Heart right ventricle (tissue), 16 donors: ENCODE measurements at regions not wholly inside any gene's neighbourhood (a gene's known extent, or its start where the extent isn't known, plus 50 kb on each side); places are given as distances from the start of the nearest gene placed in this dataset.

Source experiments
- ATAC-seq, 8 donors: fragments of 200-7000 bp; cut with Tn5 transposase; one replicate each; pipeline ENCODE4 v1.9.1; 2020; ENCODE audit warnings: mild to moderate bottlenecking in 8 of 8, moderate library complexity in 8 of 8, moderate number of reproducible peaks in 1 of 8
- DNase-seq, 2 donors: peaks; one replicate each; pipeline ENCODE4 v3.0.0-alpha.2; 2020
- H3K27ac ChIP-seq, 10 donors: fragments of 200-600 bp; sonication (generic) in 2 of 10; one replicate each; pipeline versions ENCODE4 v1.5.0 to v1.8.0; 2020 to 2022; ENCODE audit warnings: mild to moderate bottlenecking in 3 of 10
- H3K27me3 ChIP-seq, 7 donors: fragments of 200-600 bp; one replicate each; pipeline ENCODE4 v1.8.0; 2021 to 2022; ENCODE audit warnings: mild to moderate bottlenecking in 2 of 7
- H3K36me3 ChIP-seq, 9 donors: fragments of 200-600 bp; sonication (generic) in 1 of 9; one replicate each; pipeline versions ENCODE4 v1.5.0 to v1.8.0; 2020 to 2022; ENCODE audit warnings: mild to moderate bottlenecking in 2 of 9
- H3K4me1 ChIP-seq, 9 donors: fragments of 200-600 bp; sonication (generic) in 1 of 9; one replicate each; pipeline versions ENCODE4 v1.5.0 to v1.8.0; 2020 to 2022; ENCODE audit warnings: mild to moderate bottlenecking in 4 of 9
- H3K4me3 ChIP-seq, 10 donors: fragments of 200-600 bp; sonication (generic) in 2 of 10; one replicate each; pipeline versions ENCODE4 v1.5.0 to v1.8.0; 2020 to 2022; ENCODE audit warnings: mild to moderate bottlenecking in 7 of 10, moderate library complexity in 2 of 10
- H3K9me3 ChIP-seq, 11 donors: fragments of 200-600 bp in 10 of 11; sonication (generic) in 2 of 11; one replicate each; pipeline versions ENCODE4 v1.5.0 to v1.8.0; 2013 to 2022; ENCODE audit warnings: mild to moderate bottlenecking in 2 of 11, control low read depth in 1 of 11, moderate library complexity in 1 of 11
- WGBS, 2 donors: extraction: QIAGEN DNeasy Blood & Tissue Kit; methylation state at CpG; one replicate each; pipeline ENCODE4 v1.1.7; 2013; ENCODE audit warnings: inconsistent platforms in 1 of 2; 5-methylcytosine and 5-hydroxymethylcytosine counted together
- intact Hi-C, 10 donors: fragments of 100-400 bp; cut with DNase I; formaldehyde crosslinking; loops; one replicate each; pipeline versions ENCODE4 v1.11.1 to v1.14.2; 2022
- TF ChIP-seq, protein P1 (sequence below), 9 donors: fragments of 200-600 bp; sonication (generic) in 2 of 9; IDR thresholded peaks; one replicate each; pipeline versions ENCODE4 v1.5.0 to v1.8.0; 2021 to 2022; ENCODE audit warnings: antibody characterized with exemption in 9 of 9, mild to moderate bottlenecking in 5 of 9, moderate library complexity in 1 of 9
- donor health status: Arrhythmogenic right ventricular cardiomyopathy.
- donor health status: ischemic (EF 13 %, LVEDD 7.1; RV severe dilation, severe dysfunction).
- donor health status: healthy with polysubstance abuse.
- donor health status: DM: no; HTN: yes; CAD: no.
- donor health status: DM: no; HTN: no; CAD: no.
- donor health status: ischemic (EF 25% LVEDD 6.9; RV normal size, moderate dysfunction).
- donor health status: ischemic (EF 25% LVEDD 5.7; RV mildly dilated, moderate dysfunction).
- donor health status: healthy.
- donor health status: DM: yes; HTN: yes; CAD: no.
- donor health status: Ischemic cardiomyopathy.
- donor health status: ischemic (EF 35%, LVEDD 5.7; RV mildly dilated, moderate dysfunction).
- donor health status: nonischemic (EF 11% LVEDD 7.7; RV severe dilation, severe dysfunction).
- donor health status: DM: yes; HTN: yes; CAD: no.
- donor health status: PGD.
- donor health status: ischemic (EF 29% LVEDD 5.4; RV normal size, mild dysfunction).
- donor health status: nonischemic (EF 23%, LVEDD 6.1; RV moderate dilation, normal function).

DNA sequence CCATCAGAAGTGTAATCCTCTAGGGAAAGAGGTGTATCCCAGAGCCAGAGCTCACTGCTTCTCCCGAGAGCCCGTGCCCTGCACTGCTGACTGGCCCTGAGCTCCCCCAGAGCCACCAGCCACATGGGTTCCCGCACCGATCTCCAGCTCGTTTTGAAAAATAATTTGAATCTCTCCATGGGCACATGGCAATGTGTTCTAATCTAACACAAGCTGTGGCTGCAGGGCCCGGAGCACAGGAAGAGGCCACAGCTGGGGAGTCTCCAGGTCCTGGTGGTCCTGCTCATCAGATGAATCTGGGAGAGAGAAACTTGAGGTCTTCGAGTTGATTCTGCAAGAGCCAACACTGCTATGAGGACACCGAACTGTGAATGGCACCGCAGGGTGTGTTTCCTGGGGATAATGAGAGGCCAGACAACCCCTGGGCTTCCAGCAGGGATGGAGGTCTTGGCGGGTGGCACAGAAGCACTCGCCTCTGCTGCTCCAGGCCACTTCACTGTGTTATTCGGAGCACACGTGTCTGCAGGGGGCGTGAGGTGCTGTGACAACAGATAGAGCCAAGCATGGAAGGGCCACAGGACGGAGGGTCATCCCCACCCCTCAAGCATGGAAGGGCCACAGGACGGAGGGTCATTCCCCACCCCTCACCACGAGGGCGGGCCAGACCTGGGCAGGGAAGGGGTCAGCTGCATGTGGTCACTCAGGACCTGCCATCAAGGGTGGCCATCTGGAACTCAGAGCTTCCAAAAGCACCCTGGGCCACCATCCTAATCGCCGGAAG is 196.8 kb downstream of the NDUFA10 start:
- Histone ChIP-seq H3K4me1 (peaks cover 0 to 21% (median 5%) of the 10 kb centered on the region in 9 donors), H3K4me3 (no peak overlapping the region), H3K27ac (no peak overlapping the region), H3K36me3 (no peaks in the 10 kb centered on the region), H3K27me3 (peaks cover 0 to 23% (median 10%) of the 10 kb centered on the region in 7 donors), H3K9me3 (no peaks in the 10 kb centered on the region)
- intact Hi-C loops: no loop called here
- TF ChIP-seq, protein P1, sequence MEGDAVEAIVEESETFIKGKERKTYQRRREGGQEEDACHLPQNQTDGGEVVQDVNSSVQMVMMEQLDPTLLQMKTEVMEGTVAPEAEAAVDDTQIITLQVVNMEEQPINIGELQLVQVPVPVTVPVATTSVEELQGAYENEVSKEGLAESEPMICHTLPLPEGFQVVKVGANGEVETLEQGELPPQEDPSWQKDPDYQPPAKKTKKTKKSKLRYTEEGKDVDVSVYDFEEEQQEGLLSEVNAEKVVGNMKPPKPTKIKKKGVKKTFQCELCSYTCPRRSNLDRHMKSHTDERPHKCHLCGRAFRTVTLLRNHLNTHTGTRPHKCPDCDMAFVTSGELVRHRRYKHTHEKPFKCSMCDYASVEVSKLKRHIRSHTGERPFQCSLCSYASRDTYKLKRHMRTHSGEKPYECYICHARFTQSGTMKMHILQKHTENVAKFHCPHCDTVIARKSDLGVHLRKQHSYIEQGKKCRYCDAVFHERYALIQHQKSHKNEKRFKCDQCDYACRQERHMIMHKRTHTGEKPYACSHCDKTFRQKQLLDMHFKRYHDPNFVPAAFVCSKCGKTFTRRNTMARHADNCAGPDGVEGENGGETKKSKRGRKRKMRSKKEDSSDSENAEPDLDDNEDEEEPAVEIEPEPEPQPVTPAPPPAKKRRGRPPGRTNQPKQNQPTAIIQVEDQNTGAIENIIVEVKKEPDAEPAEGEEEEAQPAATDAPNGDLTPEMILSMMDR (IDR thresholded peaks at IDR 0.05): no peak
- DNase-seq (no peak), ATAC-seq (no peak)
- 68 to 78% methylated on average over 20 of the region's 20 CpGs for WGBS, 2 donors

DNA sequence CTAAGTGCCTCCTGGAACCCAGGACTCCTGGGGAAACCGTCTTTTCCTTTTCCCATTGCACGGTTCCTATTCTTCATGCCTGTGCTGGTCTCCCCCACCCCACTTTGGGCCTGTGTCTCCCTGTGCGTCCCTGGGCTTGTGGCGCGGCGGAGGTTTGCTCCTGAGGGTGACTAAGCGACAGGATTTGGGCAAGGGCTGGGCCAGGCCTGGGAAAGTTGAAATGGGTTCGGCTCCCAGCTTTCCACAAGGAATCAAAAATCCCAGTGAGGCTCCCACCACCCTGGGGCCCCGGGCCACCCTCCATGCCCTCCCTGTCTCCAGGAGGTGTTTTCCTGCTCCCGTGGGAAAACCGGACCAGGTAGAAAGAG is 197.6 kb downstream of the NDUFA10 start:
- intact Hi-C loops: no loop called here
- TF ChIP-seq, protein P1 (IDR thresholded peaks at IDR 0.05): no peak
- H3K4me1 ChIP-seq: peaks cover 0 to 21% (median 5%) of the 10 kb centered on the region in 9 donors
- H3K36me3 ChIP-seq: no peaks in the 10 kb centered on the region
- DNase-seq (no peak), ATAC-seq (no peak)
- no peak overlapping the region for H3K4me3 ChIP-seq
- H3K27me3 ChIP-seq: peaks cover 0 to 24% (median 10%) of the 10 kb centered on the region in 7 donors
- H3K9me3 ChIP-seq: no peaks in the 10 kb centered on the region
- 92 to 96% methylated on average over 11 of the region's 11 CpGs for WGBS, 2 donors
- H3K27ac ChIP-seq: no peak overlapping the region

DNA sequence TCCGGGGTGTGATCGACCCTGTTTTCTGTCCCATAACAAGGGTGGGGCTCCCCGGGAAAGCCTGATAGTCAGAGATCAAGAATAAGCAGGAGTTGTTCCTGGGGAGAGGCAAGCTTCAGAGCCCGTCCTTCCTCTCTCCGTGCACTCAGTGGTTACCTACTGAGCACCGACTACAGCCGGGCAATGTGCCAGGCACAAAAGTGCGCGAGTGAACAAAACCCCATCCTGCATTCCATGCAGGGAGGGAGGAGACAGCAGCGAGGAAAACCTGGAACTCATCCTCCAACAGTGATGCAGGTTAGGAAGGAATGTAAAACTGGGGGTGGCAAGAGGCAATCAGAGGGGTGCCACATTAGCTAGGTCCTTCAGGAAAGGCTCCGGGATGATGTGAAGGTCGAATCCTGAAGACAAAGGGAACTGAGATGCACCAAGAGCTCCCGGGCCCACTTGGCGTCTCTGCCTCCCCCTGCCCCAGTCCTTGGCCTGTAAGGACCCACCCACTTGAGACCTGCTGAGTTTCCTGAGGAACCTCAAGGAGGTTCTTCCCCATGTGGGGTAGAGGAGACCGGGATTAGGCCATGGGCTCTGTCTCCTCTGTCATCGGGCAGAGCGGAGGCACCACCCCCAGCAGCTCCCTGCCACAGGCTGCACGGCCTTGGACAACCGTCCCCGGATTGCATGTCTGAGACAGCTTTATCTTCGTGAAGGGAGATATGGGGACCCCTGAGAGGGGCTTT is 198.2 kb downstream of the NDUFA10 start:
- 75 to 76% methylated on average over 21 of the region's 21 CpGs for WGBS, 2 donors
- Histone ChIP-seq H3K9me3 (no peaks in the 10 kb centered on the region), H3K27me3 (peaks cover 0 to 28% (median 10%) of the 10 kb centered on the region in 7 donors), H3K4me3 (no peak overlapping the region), H3K27ac (no peak overlapping the region), H3K4me1 (peaks cover 0 to 20% (median 5%) of the 10 kb centered on the region in 9 donors), H3K36me3 (no peaks in the 10 kb centered on the region)
- intact Hi-C loops: no loop called here
- DNase-seq: no peak
- no peak for ATAC-seq
- TF ChIP-seq, protein P1 (IDR thresholded peaks at IDR 0.05): no peak

DNA sequence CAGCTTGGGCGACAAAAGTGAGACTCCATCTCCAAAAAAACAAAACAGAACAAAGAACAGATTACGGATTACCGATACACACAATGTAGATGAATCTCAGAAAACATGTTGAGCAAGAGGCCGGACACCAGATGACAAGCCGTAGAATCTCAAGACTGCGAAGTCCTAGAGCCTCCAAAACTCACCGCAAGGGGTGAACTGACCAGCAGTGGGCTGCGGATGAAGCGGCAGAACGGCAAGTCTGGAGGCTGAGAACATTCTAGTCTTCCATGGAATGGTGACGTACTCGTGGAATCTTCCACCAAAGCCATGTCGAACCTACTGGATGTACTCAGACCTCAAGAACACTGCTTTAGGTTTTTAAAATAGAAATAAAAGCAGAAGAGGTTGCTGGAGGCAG is 198.8 kb downstream of the NDUFA10 start:
- Histone ChIP-seq H3K4me3 (no peak overlapping the region), H3K36me3 (no peaks in the 10 kb centered on the region), H3K27me3 (peaks cover 0 to 28% (median 11%) of the 10 kb centered on the region in 7 donors), H3K4me1 (peaks cover 0 to 14% (median 4%) of the 10 kb centered on the region in 9 donors), H3K9me3 (no peaks in the 10 kb centered on the region), H3K27ac (no peak overlapping the region)
- intact Hi-C loops: no loop called here
- TF ChIP-seq, protein P1 (IDR thresholded peaks at IDR 0.05): no peak
- DNase-seq (no peak), ATAC-seq (no peak)
- WGBS, 2 donors: 97 to 99% methylated on average over 13 of the region's 13 CpGs
